GM12872 (cell line): ENCODE measurements at regions not wholly inside any gene's neighbourhood (a gene's known extent, or its start where the extent isn't known, plus 50 kb on each side); places are given as distances from the start of the nearest gene placed in this dataset.

Experiments
- CTCF ChIP-seq: IDR thresholded peaks from 3 replicates; pipeline ENCODE4 v1.5.1; 2011; ENCODE audit warnings: low read depth, mild to moderate bottlenecking, low read length, moderate library complexity; ENCODE audit not compliant: insufficient read depth

DNA sequence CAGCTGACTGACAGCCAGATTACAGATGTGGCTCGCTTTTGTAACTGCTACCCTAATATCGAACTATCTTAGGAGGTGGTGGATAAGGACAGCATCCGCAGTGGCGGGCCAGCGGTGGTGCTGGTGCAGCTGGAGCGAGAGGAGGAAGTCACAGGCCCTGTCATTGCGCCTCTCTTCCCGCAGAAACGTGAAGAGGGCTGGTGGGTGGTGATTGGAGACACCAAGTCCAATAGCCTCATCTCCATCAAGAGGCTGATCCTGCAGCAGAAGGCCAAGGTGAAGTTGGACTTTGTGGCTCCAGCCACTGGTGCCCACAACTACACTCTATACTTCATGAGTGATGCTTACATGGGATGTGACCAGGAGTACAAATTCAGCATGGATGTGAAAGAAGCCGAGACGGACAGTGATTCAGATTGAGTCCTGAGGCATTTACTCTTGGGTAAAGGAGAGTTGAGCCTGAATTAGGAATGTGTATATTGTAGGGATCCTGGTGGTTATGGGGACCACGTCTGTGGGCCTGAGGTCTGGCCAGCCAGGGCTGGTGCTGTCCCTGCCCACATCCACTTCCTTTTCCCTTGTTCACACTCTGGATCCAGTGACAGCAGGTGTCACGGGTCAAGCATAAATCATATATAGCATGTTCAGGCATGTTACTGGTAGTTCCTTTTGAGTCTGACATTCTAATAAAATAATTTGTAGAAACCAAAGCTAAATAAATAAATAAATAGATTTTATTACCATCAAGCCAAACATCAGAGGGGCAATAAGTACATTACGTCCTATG, 89.0 kb upstream of the SMURF2 start:
- no peak for TF ChIP-seq CTCF

GRCh38 chr17:64750478-64750877, 88.4 kb upstream of the SMURF2 start:
- no peak for TF ChIP-seq CTCF

- TF ChIP-seq CTCF = no peak
These were observed 87.2 kb upstream of the SMURF2 start for GRCh38 chr17:64749306-64749705.

- no peak for TF ChIP-seq CTCF
These were observed 85.9 kb upstream of the SMURF2 start for GRCh38 chr17:64747938-64748540.

DNA sequence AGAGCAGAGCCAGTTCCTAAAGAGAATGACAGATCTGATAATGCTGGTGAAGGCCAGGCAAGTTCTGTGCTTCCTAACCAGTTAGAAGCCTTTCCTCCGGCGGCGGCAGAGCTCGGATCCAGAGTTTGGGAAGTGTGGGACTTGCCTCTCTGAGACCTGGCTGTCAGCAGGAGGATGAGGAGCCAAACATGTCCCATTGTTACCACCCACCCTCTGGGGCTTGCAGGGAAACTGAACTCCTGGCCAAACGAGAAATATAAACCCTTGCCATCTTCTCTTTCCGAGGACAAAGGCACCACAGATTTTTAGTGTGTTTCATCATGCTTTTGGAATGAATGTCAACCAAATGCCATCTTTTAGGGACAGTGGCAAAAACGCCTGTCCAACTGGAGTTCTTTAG, 80.2 kb upstream of the SMURF2 start:
- no peak for TF ChIP-seq CTCF

- TF ChIP-seq CTCF = no peak
These were observed 79.0 kb upstream of the SMURF2 start for GRCh38 chr17:64741038-64741641.

DNA sequence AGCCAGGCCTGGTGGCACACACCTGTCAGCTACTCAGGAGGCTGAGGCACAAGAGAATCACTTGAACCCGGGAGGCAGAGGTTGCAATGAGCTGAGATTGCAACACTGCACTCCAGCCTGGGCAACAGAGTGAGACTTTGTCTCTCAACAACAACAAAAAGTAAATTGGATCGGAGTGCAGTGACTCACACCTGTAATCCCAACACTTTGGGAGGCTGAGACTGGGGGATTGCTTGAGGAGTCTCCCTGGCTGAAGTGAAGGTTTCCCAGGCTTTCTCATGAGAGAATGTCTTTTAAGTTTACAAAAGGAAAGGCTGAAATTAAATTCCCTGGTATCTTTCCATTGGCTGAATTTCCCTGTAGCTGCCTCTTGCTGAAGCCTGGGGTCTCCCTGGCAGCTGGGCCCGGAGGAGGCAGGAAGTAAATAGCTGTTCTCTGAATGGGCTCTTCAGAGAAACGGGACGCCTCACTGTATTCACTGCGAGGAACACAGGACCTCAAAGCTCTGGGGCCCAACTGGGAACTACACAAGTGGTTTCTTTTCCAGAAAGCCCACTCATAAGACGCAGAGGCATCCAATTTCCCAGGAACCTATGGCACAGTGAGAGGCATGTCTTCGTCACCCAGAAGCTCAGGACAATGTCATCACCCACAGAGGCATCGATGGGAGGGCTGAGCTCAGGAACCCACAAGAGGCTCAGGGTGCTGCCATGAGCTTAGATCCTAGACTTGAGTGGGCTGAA, 77.4 kb upstream of the SMURF2 start:
- no peak for TF ChIP-seq CTCF
